ENCODE measurements at regions not wholly inside any gene's neighbourhood (a gene's known extent, or its start where the extent isn't known, plus 50 kb on each side); places are given as distances from the start of the nearest gene placed in this dataset.

- H3K4me1 ChIP-seq = peaks cover 12 to 25% (median 24%) of the 10 kb centered on the region in 3 donors
- H3K27ac ChIP-seq = no peak overlapping the region
- 86 to 100% methylated on average over 1 of the region's 1 CpG for WGBS, 2 donors
- intact Hi-C loops (cut with DNase I) = loop anchor here in 1 of 3 donors (10.0 kb wide), 1 partner anchor 107 kb away; no protein-coding TSS in a partner anchor
- H3K4me3 ChIP-seq = no peak overlapping the region
- H3K27me3 ChIP-seq = no peaks in the 10 kb centered on the region
- FAIRE-seq (no peak), DNase-seq (no peak), ATAC-seq (no peak)
- TF ChIP-seq CTCF (IDR thresholded peaks at IDR 0.05) = no peak
- no peaks in the 10 kb centered on the region for H3K36me3 ChIP-seq
- no peaks in the 10 kb centered on the region for H3K9me3 ChIP-seq
Observed at GRCh38 chr1:47562147-47562546, 124.3 kb downstream of the FOXD2 start.

- Histone ChIP-seq H3K27ac (no peak overlapping the region), H3K27me3 (no peaks in the 10 kb centered on the region), H3K9me3 (no peaks in the 10 kb centered on the region), H3K36me3 (no peaks in the 10 kb centered on the region), H3K4me1 (peaks cover 12 to 25% (median 24%) of the 10 kb centered on the region in 3 donors), H3K4me3 (no peak overlapping the region)
- no peak for FAIRE-seq
- intact Hi-C loops (cut with DNase I) = loop anchor here in 1 of 3 donors (10.0 kb wide), 1 partner anchor 108 kb away; no protein-coding TSS in a partner anchor
- WGBS, 2 donors = 90 to 96% methylated on average over 1 of the region's 1 CpG
- TF ChIP-seq CTCF (IDR thresholded peaks at IDR 0.05) = no peak
- no peak for DNase-seq
- ATAC-seq = no peak
Observed at GRCh38 chr1:47562799-47563198, 125.0 kb downstream of the FOXD2 start.

GRCh38 chr1:47563201-47563600 is 125.4 kb downstream of the FOXD2 start:
- no peak for TF ChIP-seq CTCF (IDR thresholded peaks at IDR 0.05)
- no peak for FAIRE-seq
- intact Hi-C loops (cut with DNase I) = loop anchor here in 1 of 3 donors (10.0 kb wide), 1 partner anchor 108 kb away; no protein-coding TSS in a partner anchor

GRCh38 chr1:47564570-47564969 is 126.7 kb downstream of the FOXD2 start:
- no peak overlapping the region for H3K27ac ChIP-seq
- no peak overlapping the region for H3K4me3 ChIP-seq
- ATAC-seq = no peak
- no peak for TF ChIP-seq CTCF (IDR thresholded peaks at IDR 0.05)
- no peak for DNase-seq
- peaks cover 12 to 16% (median 15%) of the 10 kb centered on the region in 3 donors for H3K4me1 ChIP-seq
- H3K36me3 ChIP-seq = no peaks in the 10 kb centered on the region
- intact Hi-C loops (cut with DNase I) = loop anchor here in 1 of 3 donors (10.0 kb wide), 1 partner anchor 110 kb away; no protein-coding TSS in a partner anchor
- FAIRE-seq = no peak
- no peaks in the 10 kb centered on the region for H3K9me3 ChIP-seq
- no peaks in the 10 kb centered on the region for H3K27me3 ChIP-seq

More at GRCh38 chr1:47563201-47563600, 125.4 kb downstream of the FOXD2 start:
- H3K4me3 ChIP-seq = no peak overlapping the region
- H3K36me3 ChIP-seq = no peaks in the 10 kb centered on the region
- no peaks in the 10 kb centered on the region for H3K27me3 ChIP-seq
- 85 to 87% methylated on average over 2 of the region's 2 CpGs for WGBS, 2 donors
- H3K27ac ChIP-seq = no peak overlapping the region
- DNase-seq (no peak), ATAC-seq (no peak)
- no peaks in the 10 kb centered on the region for H3K9me3 ChIP-seq
- H3K4me1 ChIP-seq = peaks cover 12 to 25% (median 24%) of the 10 kb centered on the region in 3 donors

- DNase-seq (no peak), FAIRE-seq (no peak), ATAC-seq (no peak)
- Histone ChIP-seq H3K9me3 (no peaks in the 10 kb centered on the region), H3K4me3 (no peak overlapping the region), H3K4me1 (peaks cover 7 to 11% (median 10%) of the 10 kb centered on the region in 3 donors), H3K27me3 (no peaks in the 10 kb centered on the region), H3K36me3 (no peaks in the 10 kb centered on the region), H3K27ac (no peak overlapping the region)
- intact Hi-C loops (cut with DNase I) = loop anchor here in 1 of 3 donors (10.0 kb wide), 1 partner anchor 110 kb away; no protein-coding TSS in a partner anchor
- WGBS, 2 donors = 92 to 93% methylated on average over 2 of the region's 2 CpGs
- no peak for TF ChIP-seq CTCF (IDR thresholded peaks at IDR 0.05)
Observed at GRCh38 chr1:47565092-47565491, 127.2 kb downstream of the FOXD2 start.

All from pancreas (tissue), 10 donors.